ENCODE measurements at regions not wholly inside any gene's neighbourhood (a gene's known extent, or its start where the extent isn't known, plus 50 kb on each side); places are given as distances from the start of the nearest gene placed in this dataset.
"Not testable (repeated sequence)": the region's sequence is repeated elsewhere in the genome, so short reads cannot be mapped to it uniquely, and the experiment has no call there.

GRCh38 chrX:55142206-55142918 lies 53.5 kb downstream of the PAGE2 start:
- no peak for DNase-seq

- DNase-seq: no peak
Measured at GRCh38 chrX:55142919-55143310, 54.1 kb downstream of the PAGE2 start.

DNA sequence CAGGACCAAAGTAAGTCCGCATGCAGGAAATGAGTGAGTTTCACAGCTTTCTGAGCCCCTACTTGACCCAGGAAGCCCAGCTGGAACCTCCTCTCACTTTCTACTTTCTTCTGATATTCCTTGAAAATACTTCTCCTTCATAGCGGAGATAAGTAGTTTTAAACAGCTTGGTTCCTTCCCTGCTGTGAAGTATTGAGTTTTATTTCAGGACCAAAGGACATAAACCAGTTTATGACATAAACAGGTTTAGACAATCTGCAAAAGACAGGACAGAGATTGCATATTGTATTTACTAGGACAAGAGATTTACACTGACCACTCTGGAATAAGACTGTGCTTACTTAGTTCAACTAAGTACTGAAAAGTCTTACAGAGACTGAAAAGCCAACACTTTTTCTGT lies 54.8 kb downstream of the PAGE2 start:
- DNase-seq: no peak

- no peak for DNase-seq
Measured at GRCh38 chrX:55144697-55145096, 55.9 kb downstream of the PAGE2 start.

- DNase-seq: no peak
Measured at GRCh38 chrX:55149242-55149641, 60.4 kb downstream of the PAGE2 start.

DNA sequence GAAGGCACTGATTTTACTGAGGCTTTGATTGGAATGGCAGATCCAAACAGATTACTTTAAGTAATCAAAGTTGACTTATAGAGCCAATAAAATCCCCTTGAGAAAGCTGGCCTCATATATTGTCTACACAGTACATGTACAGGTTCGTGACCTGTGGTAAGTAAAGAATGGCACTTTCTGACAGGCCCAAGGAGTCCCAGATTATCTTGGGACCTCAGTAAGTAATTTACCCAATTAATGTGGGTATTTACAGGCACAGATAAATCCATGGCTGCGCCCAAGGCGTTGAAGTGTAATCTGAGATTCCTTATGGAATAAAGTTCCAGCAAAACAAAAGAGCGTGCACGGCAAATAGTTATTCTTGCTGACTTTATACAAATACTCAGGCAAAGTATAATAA lies 62.4 kb downstream of the PAGE2 start:
- no peak for DNase-seq

DNA sequence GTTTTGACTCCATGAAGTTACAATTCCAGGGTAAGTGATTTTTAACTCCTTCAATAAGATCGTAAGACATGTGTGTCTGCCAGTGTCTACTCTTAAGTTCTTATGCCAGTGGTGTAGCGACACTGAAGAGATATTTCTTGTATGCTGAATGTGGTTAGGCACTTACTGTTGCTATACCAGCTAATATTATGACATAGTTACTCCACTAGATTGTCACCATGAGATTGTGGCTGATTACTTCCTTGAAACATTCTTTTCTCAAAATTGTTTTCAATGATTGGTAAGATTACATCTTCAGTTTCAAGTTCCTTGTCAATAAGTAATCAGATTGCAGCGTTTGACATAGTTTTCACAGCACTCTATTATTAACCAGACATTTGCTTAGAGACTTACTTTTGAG lies 60.6 kb upstream of the PAGE5 start:
- no peak for DNase-seq

DNA sequence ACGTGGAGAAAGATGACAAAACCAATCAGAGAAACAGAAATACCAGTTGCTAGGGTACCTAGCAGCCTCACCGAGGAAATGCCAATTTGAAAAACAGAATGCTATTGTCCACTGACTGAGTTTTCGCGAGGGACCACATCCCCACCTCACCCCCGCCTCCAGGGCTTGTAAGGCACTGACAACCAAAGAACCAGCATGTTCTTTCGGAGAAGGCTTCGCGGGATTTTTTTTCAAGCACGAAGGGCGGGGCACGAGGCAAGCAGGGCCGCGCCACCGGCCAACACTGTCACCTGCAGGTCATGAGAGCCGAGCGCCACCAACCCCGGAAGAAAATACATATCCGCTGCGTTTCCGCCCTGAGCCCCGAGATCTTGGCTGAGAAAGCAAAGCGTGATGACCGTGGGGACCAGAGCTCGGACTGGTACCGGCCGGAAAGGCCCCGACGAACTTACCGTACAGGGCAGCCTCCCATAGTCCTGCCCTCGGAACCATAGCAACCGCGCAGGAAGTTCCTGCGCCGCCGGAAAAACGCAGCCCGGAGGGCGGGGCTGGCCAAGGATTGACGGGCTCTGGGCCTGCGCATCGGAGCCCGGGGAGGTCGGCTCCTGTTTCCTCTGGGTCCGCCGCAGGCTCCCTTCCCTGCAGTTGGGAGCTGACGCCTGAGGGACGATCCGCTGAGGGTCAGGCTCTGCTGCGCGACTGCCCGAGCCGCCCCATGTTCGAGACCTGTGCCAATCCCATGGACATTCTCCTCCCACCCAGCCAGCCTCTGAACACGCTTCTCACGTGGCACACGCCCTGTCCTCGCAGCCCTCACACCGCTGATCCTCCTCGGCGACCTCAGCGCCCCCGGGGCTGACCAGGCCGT lies 59.2 kb upstream of the PAGE5 start:
- DNase-seq: peak; percentile 86 to 91 (median 88)

- no peak for DNase-seq
Measured at GRCh38 chrX:55161581-55161980, 58.6 kb upstream of the PAGE5 start.

DNA sequence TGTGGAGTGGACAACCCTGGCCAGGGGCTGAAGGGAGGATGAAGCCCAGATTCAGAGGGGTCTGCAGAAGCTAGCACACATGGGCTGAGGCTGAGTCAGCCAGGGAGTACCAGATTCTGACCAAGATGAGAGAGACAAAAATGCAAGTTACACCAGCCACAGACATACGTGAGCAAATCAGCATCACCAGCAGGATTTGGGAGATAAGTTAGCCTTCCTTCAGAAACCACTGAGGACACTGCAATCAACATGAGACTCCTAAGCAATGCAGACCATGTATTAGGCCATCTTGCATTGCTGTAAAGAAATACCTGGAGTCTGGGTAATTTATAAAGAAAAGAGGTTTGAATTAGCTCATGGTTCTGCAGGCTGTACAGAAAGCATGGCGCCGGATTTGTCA lies 57.0 kb upstream of the PAGE5 start:
- DNase-seq: no peak

DNA sequence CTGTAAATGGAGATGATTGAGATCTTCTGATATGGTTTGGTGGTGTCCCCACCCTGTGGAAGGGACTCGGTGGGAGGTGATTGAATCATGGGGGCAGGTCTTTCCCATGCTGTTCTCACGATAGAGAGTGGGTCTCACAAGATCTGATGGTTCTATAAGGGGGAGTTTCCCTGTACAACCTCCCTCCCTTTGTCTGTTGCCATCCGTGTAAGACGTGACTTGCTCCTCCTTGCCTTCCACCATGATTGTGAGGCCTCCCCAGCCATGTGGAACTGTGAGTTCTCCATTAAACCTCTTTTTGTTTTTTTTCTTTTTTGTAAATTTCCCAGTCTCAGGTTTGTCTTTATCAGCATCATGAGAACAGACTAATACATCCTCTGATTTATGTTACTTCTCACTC lies 55.1 kb upstream of the PAGE5 start:
- not testable (repeated sequence) for DNase-seq

DNA sequence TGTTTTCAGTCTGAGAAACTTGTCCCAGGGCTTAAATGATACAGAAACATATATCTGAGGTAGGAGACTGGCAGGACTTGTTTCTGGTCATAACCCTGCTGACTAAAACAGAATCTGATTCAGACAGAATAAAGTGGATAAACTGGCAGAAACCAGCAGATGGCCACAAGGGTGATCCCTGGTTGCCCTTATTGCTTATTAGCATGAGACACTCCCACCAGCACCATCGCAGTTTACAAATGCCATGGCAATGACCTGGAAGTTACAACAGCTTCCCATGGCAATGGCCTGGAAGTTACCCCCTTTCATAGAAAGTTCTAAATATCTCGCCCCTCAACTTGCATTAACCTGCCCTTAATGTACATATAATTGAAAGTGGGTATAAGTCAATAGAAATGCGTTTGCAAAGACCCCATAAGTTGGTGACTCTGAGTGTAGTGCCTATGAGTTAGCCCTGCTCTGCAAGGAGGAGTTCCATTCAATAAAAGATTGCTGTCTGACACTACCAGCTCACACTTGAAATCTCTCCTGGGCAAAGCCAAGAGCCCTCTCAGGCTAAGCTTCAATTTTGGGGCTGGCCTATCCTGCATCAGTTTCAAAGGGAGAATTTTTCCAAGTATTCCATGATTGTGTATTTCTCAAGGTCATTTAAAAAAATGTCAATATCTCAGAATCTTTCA lies 52.9 kb upstream of the PAGE5 start:
- no peak for DNase-seq

DNA sequence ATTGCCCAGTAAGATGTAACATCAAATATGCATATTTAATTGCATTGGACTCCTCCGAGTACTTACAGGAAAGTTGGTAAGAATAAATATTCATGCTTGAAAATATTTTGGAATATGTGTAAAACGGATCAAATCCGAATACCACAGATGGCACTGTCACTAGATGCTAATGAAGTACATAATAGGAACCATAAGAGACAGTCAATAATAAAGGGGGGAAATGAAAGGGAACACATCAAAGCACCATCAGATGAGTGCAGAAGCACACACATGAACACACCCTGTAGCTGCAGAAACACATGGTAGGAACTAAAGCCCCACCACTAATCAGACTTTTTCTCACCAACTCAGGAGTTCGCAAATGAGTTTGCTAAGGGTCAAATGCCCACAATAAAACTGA lies 52.2 kb upstream of the PAGE5 start:
- DNase-seq: no peak

- no peak for DNase-seq
Measured at GRCh38 chrX:55169782-55170181, 50.4 kb upstream of the PAGE5 start.

All from stimulated activated naive CD4-positive, alpha-beta T cell (primary cell).